Inflammatory macrophage (primary cell): ENCODE measurements at regions not wholly inside any gene's neighbourhood (a gene's known extent, or its start where the extent isn't known, plus 50 kb on each side); places are given as distances from the start of the nearest gene placed in this dataset.

Experiments
- DNase-seq, 2 donors: peaks; one replicate each; pipeline ENCODE4 v3.0.0-alpha.2; 2020 to 2022

- DNase-seq = no peak
These were observed 341.2 kb upstream of the NAV3 start for GRCh38 chr12:77489331-77489970.

GRCh38 chr12:77488041-77488620 lies 342.6 kb upstream of the NAV3 start:
- DNase-seq = no peak

GRCh38 chr12:77486872-77487271 lies 343.8 kb upstream of the NAV3 start:
- no peak for DNase-seq

- DNase-seq = no peak
These were observed 344.5 kb upstream of the NAV3 start for GRCh38 chr12:77485961-77486854.

- no peak for DNase-seq
These were observed 349.0 kb upstream of the NAV3 start for GRCh38 chr12:77481687-77482086.

GRCh38 chr12:77477907-77478533 lies 352.7 kb upstream of the NAV3 start:
- DNase-seq = no peak

- DNase-seq = no peak
These were observed 358.9 kb upstream of the NAV3 start for GRCh38 chr12:77471801-77472200.

- no peak for DNase-seq
These were observed 360.9 kb upstream of the NAV3 start for GRCh38 chr12:77469578-77470333.

- DNase-seq = no peak
These were observed 377.3 kb upstream of the E2F7 start for GRCh38 chr12:77442633-77443032.

- DNase-seq = no peak
These were observed 374.4 kb upstream of the E2F7 start for GRCh38 chr12:77439749-77440148.

- DNase-seq = no peak
These were observed 373.3 kb upstream of the E2F7 start for GRCh38 chr12:77438644-77439043.

GRCh38 chr12:77437206-77437605 lies 371.8 kb upstream of the E2F7 start:
- no peak for DNase-seq

GRCh38 chr12:77435446-77436091 lies 370.2 kb upstream of the E2F7 start:
- DNase-seq = no peak

GRCh38 chr12:77433799-77434198 lies 368.4 kb upstream of the E2F7 start:
- DNase-seq = no peak

GRCh38 chr12:77429426-77429825 lies 364.1 kb upstream of the E2F7 start:
- DNase-seq = no peak

GRCh38 chr12:77421152-77421551 lies 355.8 kb upstream of the E2F7 start:
- no peak for DNase-seq

GRCh38 chr12:77409551-77409950 lies 344.2 kb upstream of the E2F7 start:
- no peak for DNase-seq

- DNase-seq = no peak
These were observed 342.6 kb upstream of the E2F7 start for GRCh38 chr12:77407931-77408330.

- no peak for DNase-seq
These were observed 341.0 kb upstream of the E2F7 start for GRCh38 chr12:77406219-77406905.

GRCh38 chr12:77402716-77403115 lies 337.3 kb upstream of the E2F7 start:
- no peak for DNase-seq

GRCh38 chr12:77401770-77402081 lies 336.4 kb upstream of the E2F7 start:
- DNase-seq = no peak
